Trophoblast cell (in vitro differentiated cells and primary cell): ENCODE measurements at regions not wholly inside any gene's neighbourhood (a gene's known extent, or its start where the extent isn't known, plus 50 kb on each side); places are given as distances from the start of the nearest gene placed in this dataset.
A peak's percentile ranks its signal among the peaks of the same experiment; 100 is the strongest.

Experiments
- DNase-seq, 2 donors: peaks; one replicate each; pipeline ENCODE4 v3.0.0-alpha.2; 2016
- H2AFZ ChIP-seq: 2 replicates; pipeline ENCODE4 v1.6.1; 2013; ENCODE audit warnings: low read length, moderate library complexity, mild to moderate bottlenecking; ENCODE audit not compliant: insufficient read depth, poor library complexity
- H2AK5ac ChIP-seq: 2 replicates; pipeline ENCODE4 v1.6.1; 2013; ENCODE audit warnings: mild to moderate bottlenecking, low read length
- H2BK120ac ChIP-seq: 2 replicates; pipeline ENCODE4 v1.6.1; 2013; ENCODE audit warnings: low read length, mild to moderate bottlenecking, moderate library complexity; ENCODE audit not compliant: insufficient read depth, poor library complexity
- H2BK12ac ChIP-seq: 2 replicates; pipeline ENCODE4 v1.6.1; 2013; ENCODE audit warnings: mild to moderate bottlenecking, low read length, moderate library complexity
- H2BK5ac ChIP-seq: 2 replicates; pipeline ENCODE4 v1.6.1; 2013; ENCODE audit warnings: low read length, low read depth, moderate library complexity, mild to moderate bottlenecking; ENCODE audit not compliant: poor library complexity
- H3K14ac ChIP-seq: 2 replicates; pipeline ENCODE4 v1.6.1; 2013; ENCODE audit warnings: mild to moderate bottlenecking, low read length
- H3K18ac ChIP-seq: 2 replicates; pipeline ENCODE4 v1.6.1; 2013; ENCODE audit warnings: mild to moderate bottlenecking, low read length
- H3K23ac ChIP-seq: 2 replicates; pipeline ENCODE4 v1.6.1; 2013; ENCODE audit warnings: low read length
- H3K27ac ChIP-seq: 2 replicates; pipeline ENCODE4 v1.5.1; 2013; ENCODE audit warnings: low read depth, mild to moderate bottlenecking, inconsistent platforms, low read length, moderate library complexity
- H3K27me3 ChIP-seq: 2 replicates; pipeline ENCODE4 v1.6.1; 2013; ENCODE audit warnings: inconsistent platforms, mild to moderate bottlenecking, low read length, moderate library complexity; ENCODE audit not compliant: insufficient read depth
- H3K36me3 ChIP-seq, 2 experiments: 1 replicate in 1 of 2; 2 replicates in 1 of 2; pipeline ENCODE4 v1.6.1; 2013; ENCODE audit warnings: low read length in 2 of 2, mild to moderate bottlenecking in 2 of 2, moderate library complexity in 1 of 2; ENCODE audit not compliant: insufficient read depth in 2 of 2, control insufficient read depth in 1 of 2
- H3K4ac ChIP-seq: 2 replicates; pipeline ENCODE4 v1.6.1; 2013; ENCODE audit warnings: low read depth, mild to moderate bottlenecking, low read length, moderate library complexity
- H3K4me1 ChIP-seq, 2 experiments: 1 replicate in 1 of 2; 2 replicates in 1 of 2; pipeline ENCODE4 v1.6.1; 2013; ENCODE audit warnings: low read length in 2 of 2, mild to moderate bottlenecking in 2 of 2, moderate library complexity in 1 of 2; ENCODE audit not compliant: insufficient read depth in 2 of 2, control insufficient read depth in 1 of 2
- H3K4me2 ChIP-seq: 2 replicates; pipeline ENCODE4 v1.6.1; 2013; ENCODE audit warnings: inconsistent platforms, mild to moderate bottlenecking, low read length, moderate library complexity
- H3K4me3 ChIP-seq: 2 replicates; pipeline ENCODE4 v1.5.1; 2013; ENCODE audit warnings: mild to moderate bottlenecking, low read depth, low read length, inconsistent platforms
- H3K79me1 ChIP-seq: one replicate; pipeline ENCODE4 v1.6.1; 2013; ENCODE audit warnings: low read length
- H3K79me2 ChIP-seq: 2 replicates; pipeline ENCODE4 v1.6.1; 2013; ENCODE audit warnings: low read length, mild to moderate bottlenecking; ENCODE audit not compliant: control insufficient read depth, insufficient read depth, poor library complexity
- H3K9ac ChIP-seq: 2 replicates; pipeline ENCODE4 v1.6.1; 2013; ENCODE audit warnings: mild to moderate bottlenecking, low read length
- H3K9me3 ChIP-seq: 2 replicates; pipeline ENCODE4 v1.6.1; 2013; ENCODE audit warnings: low read depth, mild to moderate bottlenecking, control low read depth, inconsistent platforms, low read length; ENCODE audit not compliant: insufficient read depth
- H4K12ac ChIP-seq: 2 replicates; pipeline ENCODE4 v1.6.1; 2013; ENCODE audit warnings: low read depth, mild to moderate bottlenecking, low read length, moderate library complexity
- H4K8ac ChIP-seq: 2 replicates; pipeline ENCODE4 v1.6.1; 2013; ENCODE audit warnings: low read depth, mild to moderate bottlenecking, low read length, moderate library complexity
- H4K91ac ChIP-seq: one replicate; pipeline ENCODE4 v1.6.1; 2013; ENCODE audit warnings: low read depth, mild to moderate bottlenecking, low read length, moderate library complexity
- WGBS: extraction: QIAGEN DNeasy Blood & Tissue Kit; methylation state at CpG from one replicate; pipeline ENCODE4 v1.1.7; 2013; ENCODE audit warnings: missing lambda C conversion rate; ENCODE audit not compliant: insufficient read length, insufficient coverage; ENCODE audit errors: extremely low coverage; 5-methylcytosine and 5-hydroxymethylcytosine counted together

DNA sequence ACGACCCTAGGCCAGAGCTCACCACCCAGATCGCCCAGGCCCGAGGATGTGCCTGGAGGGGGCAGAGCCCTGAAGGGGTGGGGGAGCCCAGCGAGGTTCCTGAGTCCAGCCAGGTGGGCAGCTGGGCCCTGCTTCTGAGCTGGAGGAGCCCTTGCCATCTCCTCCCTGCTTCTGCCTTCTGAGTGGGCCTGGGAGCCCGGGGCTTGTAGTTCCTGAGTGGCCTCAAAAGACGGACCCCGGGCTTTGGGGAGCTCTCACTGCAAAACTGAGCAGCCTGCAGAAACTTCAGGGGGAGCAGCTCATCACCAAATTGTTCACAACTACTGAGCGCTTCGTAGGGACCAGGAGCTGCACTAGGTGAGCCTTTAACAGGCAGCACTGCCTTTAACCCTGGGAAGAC is 112.1 kb downstream of the NCOR2 start:
- H3K27ac ChIP-seq = no peak overlapping the region
- H3K18ac ChIP-seq = no peak overlapping the region
- no peaks in the 10 kb centered on the region for H3K79me2 ChIP-seq
- no peak overlapping the region for H3K4me2 ChIP-seq
- no peak overlapping the region for H3K4me3 ChIP-seq
- DNase-seq = no peak
- H3K9me3 ChIP-seq = no peaks in the 10 kb centered on the region
- H4K91ac ChIP-seq = no peak overlapping the region
- H3K9ac ChIP-seq = no peak overlapping the region
- H4K12ac ChIP-seq = no peak overlapping the region
- no peak overlapping the region for H2AFZ ChIP-seq
- H3K27me3 ChIP-seq = no peaks in the 10 kb centered on the region
- no peak overlapping the region for H2BK120ac ChIP-seq
- H2BK12ac ChIP-seq = no peak overlapping the region
- WGBS = no CpG with 5 or more reads among the region's 9 CpGs
- H3K4ac ChIP-seq = no peak overlapping the region
- H3K23ac ChIP-seq = no peak overlapping the region
- H4K8ac ChIP-seq = no peak overlapping the region
- H3K14ac ChIP-seq = no peak overlapping the region
- no peaks in the 10 kb centered on the region for H3K79me1 ChIP-seq
- H2AK5ac ChIP-seq = no peak overlapping the region
- no peak overlapping the region for H2BK5ac ChIP-seq
- peaks cover 3 to 5% of the 10 kb centered on the region in 2 experiments for H3K4me1 ChIP-seq
- H3K36me3 ChIP-seq = peaks cover 33 to 58% of the 10 kb centered on the region in 2 experiments

GRCh38 chr12:124454735-124455134 is 112.7 kb downstream of the NCOR2 start:
- no peak overlapping the region for H4K12ac ChIP-seq
- H3K9me3 ChIP-seq = peaks cover 3% of the 10 kb centered on the region
- no peak overlapping the region for H3K4me2 ChIP-seq
- H2BK12ac ChIP-seq = no peak overlapping the region
- no peaks in the 10 kb centered on the region for H3K27me3 ChIP-seq
- H3K4ac ChIP-seq = no peak overlapping the region
- peak in 1 of 2 donors; percentile 25 for DNase-seq
- no peak overlapping the region for H3K4me3 ChIP-seq
- no peak overlapping the region for H3K9ac ChIP-seq
- no peak overlapping the region for H3K14ac ChIP-seq
- H3K23ac ChIP-seq = no peak overlapping the region
- peaks cover 5% of the 10 kb centered on the region in 2 experiments for H3K4me1 ChIP-seq
- H3K36me3 ChIP-seq = peaks cover 31 to 55% of the 10 kb centered on the region in 2 experiments
- WGBS = no CpG with 5 or more reads among the region's 13 CpGs
- no peak overlapping the region for H2AK5ac ChIP-seq
- H3K79me1 ChIP-seq = no peaks in the 10 kb centered on the region
- H4K91ac ChIP-seq = no peak overlapping the region
- H3K18ac ChIP-seq = no peak overlapping the region
- H2BK120ac ChIP-seq = no peak overlapping the region
- no peak overlapping the region for H3K27ac ChIP-seq
- no peak overlapping the region for H2AFZ ChIP-seq
- H4K8ac ChIP-seq = no peak overlapping the region
- H3K79me2 ChIP-seq = no peaks in the 10 kb centered on the region
- no peak overlapping the region for H2BK5ac ChIP-seq

DNA sequence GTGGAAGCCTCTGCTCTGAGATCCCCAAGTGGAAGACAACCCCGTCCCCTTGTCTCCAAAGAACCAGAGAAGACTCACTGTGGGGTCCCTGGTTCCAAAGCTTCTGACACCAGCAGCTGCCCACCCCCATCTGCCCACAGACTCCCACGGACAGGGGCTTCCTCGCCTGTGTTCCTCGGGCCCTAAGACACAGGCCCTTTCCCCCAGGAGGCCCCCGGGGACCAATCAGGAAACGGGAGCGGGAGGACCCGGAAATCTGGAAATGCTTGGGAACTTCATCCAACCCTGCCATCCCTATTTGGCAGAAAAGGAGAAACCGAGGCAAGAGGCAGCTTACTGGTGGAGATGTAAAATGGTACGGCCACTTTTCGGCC is 113.1 kb downstream of the NCOR2 start:
- Histone ChIP-seq H3K36me3 (peaks cover 31 to 55% of the 10 kb centered on the region in 2 experiments), H3K4ac (no peak overlapping the region), H3K79me1 (no peaks in the 10 kb centered on the region), H2BK12ac (no peak overlapping the region), H2BK120ac (no peak overlapping the region), H4K91ac (no peak overlapping the region), H2BK5ac (no peak overlapping the region), H4K8ac (no peak overlapping the region), H3K14ac (no peak overlapping the region), H3K23ac (no peak overlapping the region), H4K12ac (no peak overlapping the region), H3K4me3 (no peak overlapping the region), H2AFZ (no peak overlapping the region), H3K18ac (no peak overlapping the region), H2AK5ac (no peak overlapping the region), H3K27me3 (no peaks in the 10 kb centered on the region), H3K4me1 (peaks cover 5% of the 10 kb centered on the region in 2 experiments), H3K27ac (no peak overlapping the region), H3K9me3 (peaks cover 3% of the 10 kb centered on the region), H3K4me2 (no peak overlapping the region), H3K9ac (no peak overlapping the region), H3K79me2 (no peaks in the 10 kb centered on the region)
- DNase-seq = no peak
- WGBS = no CpG with 5 or more reads among the region's 11 CpGs

- H4K12ac ChIP-seq = no peak overlapping the region
- no peak overlapping the region for H3K4me2 ChIP-seq
- DNase-seq = peak; percentile 52 to 59
- no peak overlapping the region for H2AK5ac ChIP-seq
- H3K4me1 ChIP-seq = peaks cover 5% of the 10 kb centered on the region in 2 experiments
- no peaks in the 10 kb centered on the region for H3K79me2 ChIP-seq
- no peak overlapping the region for H3K9ac ChIP-seq
- H3K27me3 ChIP-seq = no peaks in the 10 kb centered on the region
- H3K14ac ChIP-seq = no peak overlapping the region
- no peaks in the 10 kb centered on the region for H3K79me1 ChIP-seq
- no peak overlapping the region for H4K91ac ChIP-seq
- peak overlapping the region; percentile 37 for H3K18ac ChIP-seq
- no peak overlapping the region for H2BK5ac ChIP-seq
- no peak overlapping the region for H2BK12ac ChIP-seq
- no peak overlapping the region for H3K27ac ChIP-seq
- H3K23ac ChIP-seq = no peak overlapping the region
- H2BK120ac ChIP-seq = no peak overlapping the region
- peaks cover 3% of the 10 kb centered on the region for H3K9me3 ChIP-seq
- no peak overlapping the region for H3K4me3 ChIP-seq
- H4K8ac ChIP-seq = no peak overlapping the region
- H3K36me3 ChIP-seq = peaks cover 33 to 58% of the 10 kb centered on the region in 2 experiments
- H3K4ac ChIP-seq = no peak overlapping the region
- H2AFZ ChIP-seq = no peak overlapping the region
- WGBS = no CpG with 5 or more reads among the region's 27 CpGs
Measured at GRCh38 chr12:124453419-124454351, 113.7 kb downstream of the NCOR2 start.
